ENCODE measurements at regions not wholly inside any gene's neighbourhood (a gene's known extent, or its start where the extent isn't known, plus 50 kb on each side); places are given as distances from the start of the nearest gene placed in this dataset.

GRCh38 chr1:87915771-87916170, 587.1 kb downstream of the LMO4 start:
- no peaks in the 10 kb centered on the region for H3K4me1 ChIP-seq (ENCODE audit: insufficient read depth, low read length, poor library complexity, severe bottlenecking)
- BruUV-seq (replicated peaks), result no TSS peak
- DNase-seq (ENCODE audit: low spot score), result no peak
- POLR2A ChIA-PET (ENCODE audit: low non-redundant PET), result no interaction called here
- H3K4me3 ChIP-seq (ENCODE audit: low read depth, low read length, poor library complexity, severe bottlenecking), result no peak overlapping the region
- CTCF ChIA-PET, result no interaction called here
- no peaks in the 10 kb centered on the region for H3K27me3 ChIP-seq (replicated peaks; ENCODE audit: insufficient read depth, low read depth, low read length, poor library complexity)
- TF ChIP-seq CTCF (conservative IDR thresholded peaks at IDR 0.05; ENCODE audit: low read depth, low read length) (no peak), EZH2 (IDR thresholded peaks at IDR 0.05; ENCODE audit: borderline replicate concordance, low read depth, low read length, poor library complexity, severe bottlenecking) (no peak)
- no peaks in the 10 kb centered on the region for H3K36me3 ChIP-seq (ENCODE audit: insufficient read depth, low read length, poor library complexity, severe bottlenecking)
- intact Hi-C loops (cut with micrococcal nuclease; ENCODE audit: unreplicated experiment), result no loop called here
- peaks cover 17% of the 10 kb centered on the region for H3K9me3 ChIP-seq (ENCODE audit: low read depth, low read length, poor library complexity, severe bottlenecking)
- H3K27ac ChIP-seq (ENCODE audit: low read depth, low read length, poor library complexity, severe bottlenecking), result no peak overlapping the region

- H3K4me3 ChIP-seq (ENCODE audit: low read depth, low read length, poor library complexity, severe bottlenecking), result no peak overlapping the region
- no peak overlapping the region for H3K27ac ChIP-seq (ENCODE audit: low read depth, low read length, poor library complexity, severe bottlenecking)
- DNase-seq (ENCODE audit: low spot score), result no peak
- no peaks in the 10 kb centered on the region for H3K27me3 ChIP-seq (replicated peaks; ENCODE audit: insufficient read depth, low read depth, low read length, poor library complexity)
- no TSS peak for BruUV-seq (replicated peaks)
- no peaks in the 10 kb centered on the region for H3K4me1 ChIP-seq (ENCODE audit: insufficient read depth, low read length, poor library complexity, severe bottlenecking)
- TF ChIP-seq EZH2 (IDR thresholded peaks at IDR 0.05; ENCODE audit: borderline replicate concordance, low read depth, low read length, poor library complexity, severe bottlenecking) (no peak), CTCF (conservative IDR thresholded peaks at IDR 0.05; ENCODE audit: low read depth, low read length) (no peak)
- POLR2A ChIA-PET (ENCODE audit: low non-redundant PET), result no interaction called here
- intact Hi-C loops (cut with micrococcal nuclease; ENCODE audit: unreplicated experiment), result no loop called here
- H3K9me3 ChIP-seq (ENCODE audit: low read depth, low read length, poor library complexity, severe bottlenecking), result peaks cover 17% of the 10 kb centered on the region
- no peaks in the 10 kb centered on the region for H3K36me3 ChIP-seq (ENCODE audit: insufficient read depth, low read length, poor library complexity, severe bottlenecking)
- CTCF ChIA-PET, result no interaction called here
Observed at GRCh38 chr1:87916965-87917364, 588.3 kb downstream of the LMO4 start.

- ChIA-PET POLR2A (ENCODE audit: low non-redundant PET) (interaction anchor here (0.5 to 0.7 kb wide), 2 partner anchors 30 to 73 kb away, joined by 3 to 6 read pairs; no protein-coding TSS in a partner anchor), CTCF (no interaction called here)
- Histone ChIP-seq H3K27me3 (replicated peaks; ENCODE audit: insufficient read depth, low read depth, low read length, poor library complexity) (no peaks in the 10 kb centered on the region), H3K36me3 (ENCODE audit: insufficient read depth, low read length, poor library complexity, severe bottlenecking) (no peaks in the 10 kb centered on the region), H3K4me3 (ENCODE audit: low read depth, low read length, poor library complexity, severe bottlenecking) (no peak overlapping the region), H3K27ac (ENCODE audit: low read depth, low read length, poor library complexity, severe bottlenecking) (no peak overlapping the region), H3K4me1 (ENCODE audit: insufficient read depth, low read length, poor library complexity, severe bottlenecking) (no peaks in the 10 kb centered on the region), H3K9me3 (ENCODE audit: low read depth, low read length, poor library complexity, severe bottlenecking) (peaks cover 9% of the 10 kb centered on the region)
- DNase-seq (ENCODE audit: low spot score), result no peak
- TF ChIP-seq CTCF (conservative IDR thresholded peaks at IDR 0.05; ENCODE audit: low read depth, low read length), result no peak
- TF ChIP-seq EZH2 (IDR thresholded peaks at IDR 0.05; ENCODE audit: borderline replicate concordance, low read depth, low read length, poor library complexity, severe bottlenecking), result no peak
- intact Hi-C loops (cut with micrococcal nuclease; ENCODE audit: unreplicated experiment), result no loop called here
- no TSS peak for BruUV-seq (replicated peaks)
Observed at GRCh38 chr1:87918398-87918797, 589.7 kb downstream of the LMO4 start.

Data from A673 (cell line).